ENCODE measurements at regions not wholly inside any gene's neighbourhood (a gene's known extent, or its start where the extent isn't known, plus 50 kb on each side); places are given as distances from the start of the nearest gene placed in this dataset.

- CTCF ChIA-PET = no interaction called here
- TF ChIP-seq, protein P1, sequence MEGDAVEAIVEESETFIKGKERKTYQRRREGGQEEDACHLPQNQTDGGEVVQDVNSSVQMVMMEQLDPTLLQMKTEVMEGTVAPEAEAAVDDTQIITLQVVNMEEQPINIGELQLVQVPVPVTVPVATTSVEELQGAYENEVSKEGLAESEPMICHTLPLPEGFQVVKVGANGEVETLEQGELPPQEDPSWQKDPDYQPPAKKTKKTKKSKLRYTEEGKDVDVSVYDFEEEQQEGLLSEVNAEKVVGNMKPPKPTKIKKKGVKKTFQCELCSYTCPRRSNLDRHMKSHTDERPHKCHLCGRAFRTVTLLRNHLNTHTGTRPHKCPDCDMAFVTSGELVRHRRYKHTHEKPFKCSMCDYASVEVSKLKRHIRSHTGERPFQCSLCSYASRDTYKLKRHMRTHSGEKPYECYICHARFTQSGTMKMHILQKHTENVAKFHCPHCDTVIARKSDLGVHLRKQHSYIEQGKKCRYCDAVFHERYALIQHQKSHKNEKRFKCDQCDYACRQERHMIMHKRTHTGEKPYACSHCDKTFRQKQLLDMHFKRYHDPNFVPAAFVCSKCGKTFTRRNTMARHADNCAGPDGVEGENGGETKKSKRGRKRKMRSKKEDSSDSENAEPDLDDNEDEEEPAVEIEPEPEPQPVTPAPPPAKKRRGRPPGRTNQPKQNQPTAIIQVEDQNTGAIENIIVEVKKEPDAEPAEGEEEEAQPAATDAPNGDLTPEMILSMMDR (IDR thresholded peaks at IDR 0.05; ENCODE audit: unreplicated experiment) = no peak
- no peaks in the 10 kb centered on the region for H3K36me3 Mint-ChIP-seq (ENCODE audit: insufficient read depth, unreplicated experiment)
- no TSS peak for BruUV-seq (replicated peaks)
- H3K9me3 Mint-ChIP-seq (ENCODE audit: low read depth, unreplicated experiment) = no peaks in the 10 kb centered on the region
- H3K4me3 Mint-ChIP-seq (ENCODE audit: low read depth, unreplicated experiment) = no peak overlapping the region
- peaks cover 2% of the 10 kb centered on the region for H3K27me3 Mint-ChIP-seq (ENCODE audit: unreplicated experiment)
- no peak overlapping the region for H3K27ac Mint-ChIP-seq (ENCODE audit: unreplicated experiment)
- DNase-seq = no peak
- no peaks in the 10 kb centered on the region for H3K4me1 Mint-ChIP-seq (ENCODE audit: low read depth, unreplicated experiment)
- intact Hi-C loops (cut with micrococcal nuclease; ENCODE audit: unreplicated experiment) = no loop called here
Observed at GRCh38 chr10:120095875-120096274, 203.3 kb downstream of the SEC23IP start.

DNA sequence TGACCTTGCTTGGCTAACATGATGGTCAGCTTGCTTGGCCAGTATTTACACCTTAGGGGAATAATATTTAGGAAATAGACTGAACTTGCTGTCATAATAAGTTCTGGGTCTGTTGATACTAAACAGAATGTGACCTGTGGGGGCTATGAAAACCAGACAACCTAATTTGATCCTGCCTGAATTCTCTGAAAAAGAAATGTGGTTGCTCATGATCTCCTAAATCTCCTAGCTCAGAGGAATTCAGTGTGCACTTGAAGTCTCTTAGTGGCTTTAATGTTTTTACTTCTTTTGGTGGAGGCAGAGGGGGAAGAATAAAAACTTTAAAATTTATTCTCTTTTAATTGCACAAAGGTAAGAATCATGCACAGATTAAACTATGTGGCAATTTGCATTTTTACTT, 205.2 kb downstream of the SEC23IP start:
- CTCF ChIA-PET = no interaction called here
- Mint-ChIP-seq H3K36me3 (ENCODE audit: insufficient read depth, unreplicated experiment) (no peaks in the 10 kb centered on the region), H3K9me3 (ENCODE audit: low read depth, unreplicated experiment) (no peaks in the 10 kb centered on the region), H3K4me1 (ENCODE audit: low read depth, unreplicated experiment) (no peaks in the 10 kb centered on the region), H3K27me3 (ENCODE audit: unreplicated experiment) (peaks cover 17% of the 10 kb centered on the region), H3K27ac (ENCODE audit: unreplicated experiment) (no peak overlapping the region), H3K4me3 (ENCODE audit: low read depth, unreplicated experiment) (no peak overlapping the region)
- BruUV-seq (replicated peaks) = no TSS peak
- intact Hi-C loops (cut with micrococcal nuclease; ENCODE audit: unreplicated experiment) = no loop called here
- TF ChIP-seq, protein P1 (IDR thresholded peaks at IDR 0.05; ENCODE audit: unreplicated experiment) = no peak
- no peak for DNase-seq

- TF ChIP-seq, protein P1 (IDR thresholded peaks at IDR 0.05; ENCODE audit: unreplicated experiment) = no peak
- DNase-seq = no peak
- Mint-ChIP-seq H3K4me3 (ENCODE audit: low read depth, unreplicated experiment) (no peak overlapping the region), H3K36me3 (ENCODE audit: insufficient read depth, unreplicated experiment) (no peaks in the 10 kb centered on the region), H3K27ac (ENCODE audit: unreplicated experiment) (no peak overlapping the region), H3K9me3 (ENCODE audit: low read depth, unreplicated experiment) (no peaks in the 10 kb centered on the region), H3K4me1 (ENCODE audit: low read depth, unreplicated experiment) (no peaks in the 10 kb centered on the region), H3K27me3 (ENCODE audit: unreplicated experiment) (peaks cover 18% of the 10 kb centered on the region)
- CTCF ChIA-PET = no interaction called here
- intact Hi-C loops (cut with micrococcal nuclease; ENCODE audit: unreplicated experiment) = no loop called here
- BruUV-seq (replicated peaks) = no TSS peak
Observed at GRCh38 chr10:120098232-120098930, 205.9 kb downstream of the SEC23IP start.

DNA sequence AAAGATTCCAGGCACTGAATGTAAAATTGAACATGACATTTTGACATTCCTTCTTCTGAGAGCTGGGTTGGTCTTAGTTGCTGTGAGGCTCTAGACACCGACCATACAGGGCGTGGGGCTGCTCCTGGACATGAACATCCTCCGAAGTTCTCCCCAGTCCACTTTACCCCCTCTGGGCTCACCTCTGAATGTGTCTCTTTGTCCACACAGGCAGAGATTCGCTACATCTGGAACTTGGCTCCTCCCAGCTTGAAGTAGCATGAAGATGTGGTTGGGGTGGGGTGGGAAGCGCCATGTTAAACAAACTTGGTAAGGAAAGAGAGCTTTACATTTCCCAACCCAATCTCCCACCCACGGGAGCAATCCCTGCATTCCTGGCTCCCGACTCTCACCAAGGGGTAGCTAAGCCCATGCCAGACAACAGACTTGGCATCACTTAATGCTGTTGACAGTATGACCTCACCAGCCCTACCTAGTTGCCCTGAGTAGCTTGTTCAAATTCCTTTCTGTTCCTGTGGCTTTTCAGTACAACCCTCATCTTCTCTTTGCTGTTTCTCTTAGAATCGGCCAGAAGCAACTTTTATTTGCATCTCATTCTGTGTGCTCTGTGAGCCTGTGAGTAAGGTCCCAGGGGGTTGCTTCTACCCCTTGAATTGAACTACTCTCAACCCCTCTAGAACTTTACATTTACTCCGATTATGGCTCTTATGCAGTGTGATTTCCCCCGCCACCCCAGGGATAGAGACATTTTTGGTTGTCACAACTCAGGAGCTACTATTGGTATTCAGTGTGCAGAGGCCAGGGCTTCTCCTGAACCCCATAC, 211.4 kb downstream of the SEC23IP start:
- Mint-ChIP-seq H3K27me3 (ENCODE audit: unreplicated experiment) (peaks cover 35% of the 10 kb centered on the region), H3K27ac (ENCODE audit: unreplicated experiment) (no peak overlapping the region), H3K4me1 (ENCODE audit: low read depth, unreplicated experiment) (no peaks in the 10 kb centered on the region), H3K4me3 (ENCODE audit: low read depth, unreplicated experiment) (no peak overlapping the region), H3K36me3 (ENCODE audit: insufficient read depth, unreplicated experiment) (no peaks in the 10 kb centered on the region), H3K9me3 (ENCODE audit: low read depth, unreplicated experiment) (no peaks in the 10 kb centered on the region)
- no TSS peak for BruUV-seq (replicated peaks)
- intact Hi-C loops (cut with micrococcal nuclease; ENCODE audit: unreplicated experiment) = no loop called here
- no peak for DNase-seq
- TF ChIP-seq, protein P1 (IDR thresholded peaks at IDR 0.05; ENCODE audit: unreplicated experiment) = no peak
- CTCF ChIA-PET = no interaction called here
